ENCODE measurements at regions not wholly inside any gene's neighbourhood (a gene's known extent, or its start where the extent isn't known, plus 50 kb on each side); places are given as distances from the start of the nearest gene placed in this dataset.

DNA sequence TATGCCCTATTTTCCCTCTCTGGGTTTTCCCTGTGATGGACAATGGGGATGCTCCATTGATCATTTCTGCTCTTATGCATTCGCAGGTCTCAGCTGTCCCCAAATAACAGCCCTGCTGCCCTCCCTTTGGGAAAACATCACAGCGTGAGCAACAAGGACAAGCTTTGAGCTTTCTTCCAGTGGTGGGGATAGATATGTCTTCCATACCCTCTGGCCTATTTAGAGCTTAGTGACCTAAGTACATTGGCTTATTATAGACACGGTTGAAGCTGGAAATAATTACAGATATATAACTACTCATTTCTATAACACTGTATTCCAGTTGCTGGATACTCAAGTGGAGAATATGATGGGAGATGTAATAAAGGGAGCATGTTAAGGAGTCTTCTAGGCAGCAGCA is 304.3 kb upstream of the MGAT5 start:
- DNase-seq, result no peak

- DNase-seq, result no peak
These were observed 302.7 kb upstream of the MGAT5 start for GRCh38 chr2:133951209-133951608.

GRCh38 chr2:133952420-133952819 is 301.5 kb upstream of the MGAT5 start:
- no peak for DNase-seq

DNA sequence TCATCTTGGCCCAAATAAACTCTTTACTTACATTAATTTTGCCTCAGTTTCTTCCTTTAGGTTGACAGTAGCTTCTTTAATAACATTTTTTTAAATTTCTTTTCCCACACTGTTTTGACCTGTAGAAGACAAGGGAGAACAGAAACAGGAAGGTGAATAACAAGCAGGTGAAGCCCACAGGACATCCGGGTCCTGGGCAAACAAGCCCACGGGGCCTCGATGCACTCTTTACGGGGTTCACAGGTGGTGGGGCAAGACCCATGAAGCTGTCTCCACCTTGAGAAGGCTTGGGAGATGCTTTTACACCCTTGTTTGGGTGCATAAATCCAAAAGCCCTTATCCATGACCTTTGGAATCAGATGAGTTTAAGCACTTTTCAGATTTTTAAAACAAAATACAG is 301.0 kb upstream of the MGAT5 start:
- DNase-seq, result no peak

DNA sequence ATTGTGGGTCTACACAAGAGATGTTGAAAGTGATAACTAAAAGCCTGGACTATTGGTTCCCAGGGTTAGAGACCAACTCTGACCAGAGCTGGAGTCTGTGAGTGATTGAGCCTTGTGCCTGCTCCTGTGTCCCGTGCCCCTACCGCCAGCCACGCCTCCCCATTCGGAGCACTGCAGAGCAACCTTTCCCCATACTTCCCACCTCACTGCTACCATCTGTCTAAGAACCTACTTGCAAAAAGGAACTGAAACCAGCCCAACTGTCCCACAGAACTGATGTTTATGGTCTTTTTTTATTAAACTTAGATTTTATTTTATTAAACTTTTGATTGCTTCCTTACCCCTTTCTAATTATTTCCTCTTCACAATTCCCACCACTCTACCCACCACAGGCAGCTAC is 300.3 kb upstream of the MGAT5 start:
- DNase-seq, result no peak

GRCh38 chr2:133954636-133955035 is 299.2 kb upstream of the MGAT5 start:
- DNase-seq, result no peak

DNA sequence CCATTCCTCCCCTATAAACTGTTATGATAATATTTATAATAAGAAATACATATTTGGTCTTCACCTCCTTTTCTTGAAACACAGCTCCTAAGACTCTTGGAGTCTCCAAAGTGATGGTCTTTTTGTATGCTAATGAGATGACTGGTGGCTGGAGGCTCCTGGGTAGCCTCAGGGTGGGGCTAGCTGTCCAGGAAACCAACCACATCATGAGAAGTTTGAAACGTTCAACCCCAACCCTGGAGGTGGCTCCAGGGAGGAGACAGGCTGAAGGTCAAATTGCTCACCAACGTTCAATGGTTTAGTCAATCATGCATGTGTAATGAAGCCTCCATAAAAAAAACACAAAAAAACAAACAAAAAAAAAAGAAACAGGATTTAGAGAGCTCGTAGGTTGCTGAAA is 298.7 kb upstream of the MGAT5 start:
- no peak for DNase-seq

- DNase-seq, result no peak
These were observed 297.4 kb upstream of the MGAT5 start for GRCh38 chr2:133956434-133956935.

DNA sequence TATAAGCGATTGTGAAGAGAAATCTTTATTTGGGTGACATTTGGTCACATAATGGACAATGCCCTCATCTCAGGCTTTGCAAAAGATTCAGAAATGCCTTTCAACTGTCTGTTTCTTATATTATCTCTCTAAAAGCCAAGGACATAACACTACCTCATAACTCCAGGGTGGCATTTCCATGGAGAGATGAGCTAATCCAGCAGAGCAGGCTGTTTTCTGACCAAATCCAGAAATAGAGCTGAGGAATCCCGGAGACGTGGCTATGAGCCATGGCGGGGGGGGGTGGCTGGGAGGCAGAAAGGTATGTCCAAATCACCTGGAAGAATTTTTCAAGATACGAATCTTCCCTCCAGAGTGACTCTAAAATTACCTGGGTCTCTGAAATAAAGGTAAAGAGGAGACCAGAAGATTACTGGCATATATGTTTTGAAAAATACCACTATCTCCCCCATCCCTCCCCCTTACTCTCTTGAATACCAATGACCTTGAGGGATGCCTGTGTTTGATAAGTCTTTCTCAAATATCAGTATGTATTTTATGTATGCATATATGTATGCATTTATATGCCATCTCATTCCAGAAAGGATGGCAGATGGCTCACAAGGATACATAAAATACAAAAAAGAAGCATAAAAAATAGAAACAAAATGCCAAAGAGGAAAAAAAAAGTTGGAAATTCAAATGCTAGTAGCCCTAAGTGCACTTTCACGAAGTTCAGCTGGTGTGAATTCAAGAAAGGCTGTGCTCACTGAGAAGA is 296.0 kb upstream of the MGAT5 start:
- no peak for DNase-seq

DNA sequence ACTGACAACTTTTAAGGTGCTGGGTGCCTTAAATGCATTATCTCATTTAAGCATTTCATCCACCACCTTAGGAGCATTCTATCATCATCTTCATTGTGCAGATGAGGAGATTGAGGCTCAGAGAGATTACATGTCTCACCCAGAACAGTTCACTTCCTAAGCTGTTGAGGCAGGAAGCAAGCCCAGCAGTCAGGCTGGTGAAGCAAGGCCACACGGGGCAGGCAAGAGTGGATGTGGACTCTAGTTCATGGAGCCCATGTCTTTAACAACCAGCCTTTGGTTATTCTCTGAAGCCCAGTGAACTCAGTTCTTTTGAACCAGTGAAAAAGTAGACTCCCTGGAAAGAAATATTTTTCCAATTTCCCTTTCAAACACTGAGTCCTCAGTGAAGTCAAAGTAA is 294.8 kb upstream of the MGAT5 start:
- no peak for DNase-seq

GRCh38 chr2:133966720-133967304 is 287.1 kb upstream of the MGAT5 start:
- no peak for DNase-seq

DNA sequence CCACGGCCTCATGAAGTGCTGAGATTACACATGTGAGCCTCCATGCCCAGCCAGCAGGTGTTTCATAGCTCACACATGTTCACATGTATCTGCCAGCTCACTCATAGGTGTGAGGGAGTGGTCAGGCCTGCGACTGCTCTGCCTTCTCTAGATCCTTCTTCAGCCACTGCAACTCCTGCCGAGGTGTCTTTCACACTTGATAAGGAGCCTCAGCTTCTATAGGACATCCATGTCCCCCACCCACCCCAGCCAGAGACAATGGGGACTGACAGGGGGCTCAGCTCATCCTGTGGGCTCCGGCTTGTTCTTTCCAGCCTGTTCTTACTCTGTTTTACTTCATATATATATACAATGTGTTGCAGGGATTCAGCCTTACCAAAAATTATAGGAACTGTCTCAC is 286.5 kb upstream of the MGAT5 start:
- DNase-seq, result no peak

DNA sequence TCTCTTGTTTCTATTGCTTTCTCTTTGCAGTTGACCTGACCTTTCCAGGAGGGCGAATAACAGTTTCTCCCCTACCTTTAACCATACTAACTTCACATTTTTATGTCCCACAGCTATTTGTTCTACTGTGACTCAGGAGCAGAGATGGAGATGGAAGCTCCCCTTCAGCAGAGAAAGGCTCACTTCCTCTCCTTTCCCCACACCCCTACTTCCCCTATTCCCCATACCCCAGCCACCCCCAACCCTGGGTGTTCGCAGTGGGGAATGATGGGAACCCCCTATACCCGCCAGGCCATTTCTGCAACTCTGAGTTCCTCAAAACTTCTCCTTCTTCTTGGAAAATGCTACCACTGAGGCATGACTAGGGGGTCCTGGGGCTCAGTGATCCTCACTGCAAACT is 285.4 kb upstream of the MGAT5 start:
- no peak for DNase-seq

DNA sequence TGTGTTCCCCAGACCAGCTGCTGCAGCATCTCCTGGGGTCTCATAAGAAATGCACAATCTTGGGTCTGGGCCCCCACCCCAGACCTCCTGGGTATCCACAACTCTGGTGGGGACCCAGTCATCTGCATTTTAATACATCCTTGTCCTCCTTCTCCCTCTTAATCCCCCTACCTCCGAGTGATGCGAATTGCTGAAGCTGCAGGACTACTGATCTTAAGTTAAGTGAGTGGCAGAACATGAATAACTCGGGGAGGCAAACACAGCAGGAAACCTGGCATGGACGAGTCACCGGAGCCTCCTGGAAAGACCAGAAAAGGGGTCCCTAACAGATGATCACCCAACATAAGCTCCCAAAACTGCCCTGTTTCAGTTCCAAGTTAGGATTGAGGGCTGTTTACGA is 283.2 kb upstream of the MGAT5 start:
- DNase-seq, result no peak

DNA sequence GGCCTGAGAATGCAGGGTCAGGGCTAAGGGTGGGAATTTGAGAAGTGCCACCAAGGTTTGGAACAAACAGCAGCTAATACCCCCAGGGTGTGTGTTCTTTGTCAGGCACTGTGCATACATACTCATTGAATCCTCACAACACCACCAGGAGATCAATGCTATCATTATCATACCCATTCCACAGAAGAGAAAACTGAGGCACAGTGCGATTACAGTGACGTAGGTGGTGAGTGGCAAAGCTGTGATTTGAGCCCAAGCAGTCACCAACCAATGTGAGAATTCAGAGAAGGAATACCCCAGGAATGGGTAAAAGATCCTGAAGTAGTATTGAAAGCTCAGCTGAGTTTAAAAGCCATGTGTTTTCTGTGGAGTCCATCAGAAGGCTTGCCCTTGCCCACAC is 281.6 kb upstream of the MGAT5 start:
- DNase-seq, result no peak

GRCh38 chr2:133972786-133973185 is 281.1 kb upstream of the MGAT5 start:
- DNase-seq, result no peak

DNA sequence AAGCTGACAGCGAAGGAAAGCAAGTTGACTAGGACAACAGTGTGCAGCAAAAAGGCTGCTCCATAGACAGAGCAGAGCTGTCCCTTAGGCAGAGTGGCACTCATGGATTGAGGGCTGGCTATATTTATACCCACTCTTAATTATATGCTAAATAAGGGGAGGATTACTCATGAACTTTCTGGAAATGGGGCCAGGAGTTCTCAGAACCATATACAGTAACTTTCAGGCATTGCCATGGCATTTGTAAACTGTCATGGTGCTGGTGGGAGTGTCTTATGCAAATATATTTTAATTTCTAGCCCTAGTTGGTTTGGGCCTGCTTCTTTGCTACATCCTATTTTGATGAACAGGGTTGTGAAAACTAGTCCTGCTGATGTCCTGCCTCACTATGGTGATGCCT is 279.5 kb upstream of the MGAT5 start:
- no peak for DNase-seq

GRCh38 chr2:133975135-133975534 is 278.7 kb upstream of the MGAT5 start:
- DNase-seq, result no peak

GRCh38 chr2:133975676-133976428 is 278.0 kb upstream of the MGAT5 start:
- DNase-seq, result no peak

DNA sequence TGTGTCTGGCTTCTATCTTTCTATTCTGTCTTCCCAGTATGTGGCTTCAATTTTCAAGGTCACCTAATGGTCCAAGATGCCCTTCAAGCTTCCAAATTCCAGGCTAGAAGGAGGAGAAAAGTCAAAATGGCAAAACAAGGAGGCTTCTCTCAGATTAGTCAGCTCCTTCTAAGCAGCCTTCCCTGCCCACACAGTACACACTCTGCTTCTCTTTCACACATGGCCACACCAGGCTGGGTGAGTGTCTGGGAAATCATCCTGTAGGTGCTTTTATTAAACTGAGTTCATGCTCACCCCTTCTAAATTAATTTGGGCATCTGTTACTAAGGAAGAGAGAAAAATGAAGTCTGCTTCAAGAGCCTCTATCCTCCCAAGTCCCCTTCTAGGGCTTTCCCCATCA is 277.2 kb upstream of the MGAT5 start:
- no peak for DNase-seq

- no peak for DNase-seq
These were observed 276.5 kb upstream of the MGAT5 start for GRCh38 chr2:133977405-133977804.

DNA sequence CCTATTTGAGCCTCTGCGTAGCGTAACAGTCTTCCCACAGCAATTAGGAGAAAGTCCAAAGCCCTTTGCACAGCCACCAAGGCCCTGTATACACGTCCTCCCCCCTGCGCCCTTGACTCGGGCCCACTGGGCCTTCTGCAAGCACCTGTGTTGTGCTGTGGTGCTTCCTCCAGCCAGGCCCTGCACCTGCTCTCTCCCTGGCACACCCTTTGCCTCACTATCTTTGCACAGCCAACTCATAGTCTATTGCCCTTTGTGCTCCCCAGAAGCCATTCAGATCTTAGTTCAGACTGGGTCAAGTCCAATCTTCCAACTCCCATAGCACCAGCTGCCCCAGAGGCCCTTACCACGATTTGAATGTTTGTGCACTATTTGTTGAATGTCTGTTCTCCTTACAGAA is 271.6 kb upstream of the MGAT5 start:
- no peak for DNase-seq

DNA sequence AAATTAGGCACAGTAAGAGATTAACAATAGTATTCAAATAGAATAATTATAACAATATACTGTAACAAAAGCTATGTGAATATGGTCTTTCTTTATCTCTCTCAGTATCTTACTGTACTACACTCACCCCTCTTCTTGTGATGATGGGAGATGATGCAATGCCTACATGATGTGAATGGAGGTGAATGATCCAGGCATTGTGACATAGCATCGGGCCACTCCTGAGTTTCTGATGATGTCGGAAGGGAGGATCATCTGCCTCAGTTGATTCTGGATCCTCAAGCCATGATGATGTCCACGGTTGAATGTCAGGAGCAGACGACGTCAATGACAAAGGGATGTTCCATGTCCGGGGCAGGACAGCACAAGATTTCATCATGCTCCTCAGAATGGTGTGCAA is 268.3 kb upstream of the MGAT5 start:
- no peak for DNase-seq
